Suppressor macrophage (primary cell): ENCODE measurements at regions not wholly inside any gene's neighbourhood (a gene's known extent, or its start where the extent isn't known, plus 50 kb on each side); places are given as distances from the start of the nearest gene placed in this dataset.
"Not testable (repeated sequence)": the region's sequence is repeated elsewhere in the genome, so short reads cannot be mapped to it uniquely, and the experiment has no call there.

Experiments
- DNase-seq, 4 experiments: peaks; one replicate each; pipeline ENCODE4 v3.0.0-alpha.2; 2020 to 2022

DNA sequence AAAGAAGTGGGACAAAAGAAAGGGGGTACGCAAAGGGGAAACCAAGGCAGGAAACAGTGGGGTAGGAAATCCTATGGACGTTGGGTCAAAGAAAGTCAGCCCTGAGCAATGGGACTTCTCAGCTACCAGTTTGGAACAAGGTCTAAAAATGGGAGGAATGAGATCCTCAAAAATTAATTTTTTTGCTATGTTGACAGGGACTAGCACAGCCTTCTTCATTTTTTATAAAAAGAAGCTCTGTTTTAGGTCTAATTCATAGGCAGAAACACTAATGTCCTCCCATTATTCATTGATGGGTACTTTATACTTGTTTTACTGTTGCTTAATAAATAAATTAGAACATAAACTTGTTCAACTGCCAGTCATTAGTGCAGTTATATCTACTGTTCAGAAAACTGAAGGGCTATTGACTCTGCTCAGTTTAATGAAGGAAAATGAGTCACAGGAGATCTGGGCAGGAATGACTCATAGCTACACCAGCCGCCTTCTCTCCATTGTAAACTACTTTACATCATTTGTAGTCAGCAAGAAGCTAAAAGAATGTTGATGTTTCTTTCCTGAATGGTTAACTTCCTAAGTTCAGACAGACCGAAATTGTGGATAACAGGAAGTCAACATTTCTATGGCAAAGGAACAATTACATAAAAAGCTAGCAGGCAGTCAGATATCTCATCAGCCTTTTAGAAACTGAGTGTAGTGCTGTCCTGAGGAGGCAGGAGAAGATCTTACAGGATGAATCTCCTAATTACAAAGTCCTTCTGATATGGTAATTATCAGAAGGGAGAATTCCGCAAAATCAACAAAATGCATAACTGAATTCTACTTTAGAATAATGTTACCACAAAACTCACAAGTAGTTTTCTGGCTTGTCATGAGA, 356.4 kb upstream of the PKN2 start:
- DNase-seq, result peak in 2 of 4 experiments; percentile 14 to 33

DNA sequence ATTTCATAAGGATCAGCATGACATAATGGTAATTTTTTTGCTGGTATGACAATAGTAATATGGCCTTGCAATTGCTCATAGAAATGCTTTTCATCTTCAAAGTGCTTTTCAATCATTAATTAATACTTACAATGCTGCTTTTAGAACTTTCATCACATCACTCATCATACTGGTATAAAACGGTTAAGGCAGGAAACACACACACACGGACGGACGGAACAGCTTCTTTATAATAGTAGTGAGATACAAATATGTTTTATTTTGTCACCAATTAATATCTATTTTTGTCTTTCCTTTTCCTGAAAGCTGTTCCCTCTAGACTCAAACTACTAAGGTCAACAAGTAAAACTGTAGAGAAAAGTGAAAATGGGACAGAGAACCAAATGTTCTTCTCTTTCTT, 353.9 kb upstream of the PKN2 start:
- no peak for DNase-seq

DNA sequence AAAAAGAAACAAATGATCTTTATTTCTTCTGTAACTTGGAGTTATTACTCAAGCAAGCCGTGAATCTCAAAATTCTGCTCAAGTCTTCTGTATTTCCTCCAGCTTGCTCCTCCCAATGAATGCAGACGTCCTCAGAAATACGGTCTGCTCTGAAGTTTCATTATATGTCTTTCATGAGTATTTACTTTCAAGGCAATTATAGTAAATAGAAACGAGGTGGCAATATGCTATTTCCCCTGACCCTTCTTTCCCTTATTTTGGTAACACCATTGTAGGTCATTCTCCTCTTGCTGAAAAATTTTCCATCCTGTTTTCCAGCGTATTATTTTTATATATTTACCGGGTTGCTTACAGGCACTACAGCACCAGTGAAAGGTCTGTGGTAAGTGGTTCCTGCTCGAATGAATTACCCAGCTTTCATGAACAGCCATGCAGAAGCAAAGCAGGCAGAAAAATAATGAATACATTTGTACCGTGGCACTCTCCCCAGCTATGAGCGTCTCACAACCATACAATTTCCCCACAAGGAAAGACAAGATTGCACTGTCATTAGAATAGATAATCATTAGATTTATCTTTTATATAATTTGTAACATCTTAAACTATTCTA, 350.9 kb upstream of the PKN2 start:
- DNase-seq, result no peak

DNA sequence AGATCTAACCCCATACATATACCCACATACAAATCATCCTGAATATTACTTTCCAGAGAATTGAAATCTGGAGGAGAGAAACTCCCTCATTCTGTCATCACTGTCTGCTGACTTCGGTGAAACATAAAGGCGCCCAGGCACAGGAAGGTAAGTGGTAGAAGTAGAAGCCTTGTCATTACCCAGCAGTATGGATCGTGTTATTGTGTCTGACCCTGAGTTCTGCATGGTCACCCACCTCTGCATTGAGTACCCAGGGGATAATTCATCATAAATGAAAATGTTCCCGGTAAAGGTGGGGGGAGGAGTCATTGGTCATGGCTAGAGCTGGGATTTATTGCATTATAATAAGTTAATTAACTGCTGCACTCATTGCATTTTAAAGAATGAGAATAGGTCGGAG, 342.6 kb upstream of the PKN2 start:
- DNase-seq, result no peak

DNA sequence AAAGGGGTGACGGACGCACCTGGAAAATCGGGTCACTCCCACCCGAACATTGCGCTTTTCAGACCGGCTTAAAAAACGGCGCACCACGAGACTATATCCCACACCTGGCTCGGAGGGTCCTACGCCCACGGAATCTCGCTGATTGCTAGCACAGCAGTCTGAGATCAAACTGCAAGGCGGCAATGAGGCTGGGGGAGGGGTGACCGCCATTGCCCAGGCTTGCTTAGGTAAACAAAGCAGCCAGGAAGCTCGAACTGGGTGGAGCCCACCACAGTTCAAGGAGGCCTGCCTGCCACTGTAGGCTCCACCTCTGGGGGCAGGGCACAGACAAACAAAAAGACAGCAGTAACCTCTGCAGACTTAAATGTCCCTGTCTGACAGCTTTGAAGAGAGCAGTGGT, 342.0 kb upstream of the PKN2 start:
- not testable (repeated sequence) for DNase-seq

DNA sequence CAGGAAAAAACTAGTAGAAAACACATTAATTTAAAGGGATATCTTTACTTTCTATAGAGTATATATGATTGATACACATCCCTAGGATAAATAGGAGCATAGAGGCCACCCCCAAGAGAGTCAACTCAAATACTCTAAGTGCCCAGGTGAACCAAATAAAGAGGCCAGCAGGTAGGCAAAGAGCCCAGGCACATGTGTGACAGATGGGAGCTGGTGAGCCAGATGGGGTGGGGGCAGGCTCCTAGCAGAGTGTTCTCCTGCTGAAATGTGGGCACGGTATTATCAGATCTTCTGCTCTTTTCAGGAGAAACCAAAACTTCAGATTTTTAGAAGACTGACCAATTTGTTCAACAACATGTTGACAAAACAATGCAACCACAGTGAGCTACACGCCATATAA, 333.4 kb upstream of the PKN2 start:
- no peak for DNase-seq

DNA sequence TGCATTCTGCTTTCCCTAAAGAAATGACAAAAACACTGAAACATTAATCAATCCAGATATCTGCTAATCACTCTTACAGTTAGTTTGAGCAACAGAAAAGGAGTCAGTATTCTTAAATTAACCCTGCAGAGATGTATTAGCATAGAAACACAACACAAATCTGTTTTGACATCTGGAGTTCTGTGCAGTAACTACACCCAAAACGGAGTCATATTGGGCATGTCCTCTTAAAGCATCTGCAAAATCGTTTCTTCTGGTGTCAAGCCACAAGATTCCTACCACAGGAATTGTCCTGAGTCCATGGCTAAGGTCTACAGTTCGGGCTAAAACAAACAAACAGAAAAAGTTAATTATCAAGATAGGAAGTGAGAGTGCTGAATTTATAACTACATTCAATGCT, 332.1 kb upstream of the PKN2 start:
- DNase-seq, result no peak

DNA sequence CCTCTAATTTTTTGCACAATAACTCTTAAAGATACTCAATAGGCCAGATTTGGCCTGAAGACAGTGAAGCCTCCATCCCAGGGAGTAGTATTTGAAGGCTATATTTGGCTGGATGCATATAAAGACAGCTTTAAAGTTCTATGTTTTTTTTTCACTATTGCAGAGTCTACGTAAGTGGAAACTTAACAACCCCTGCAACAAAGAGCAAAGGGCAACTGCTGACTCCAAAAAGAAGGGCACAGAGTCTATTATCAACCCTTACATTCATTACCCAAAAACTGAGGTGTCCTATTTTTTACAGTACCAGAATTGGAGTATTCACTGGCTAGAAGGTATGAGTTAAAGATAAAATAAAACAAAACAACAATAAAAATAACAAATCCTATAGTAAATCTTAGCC, 329.8 kb upstream of the PKN2 start:
- DNase-seq, result no peak

DNA sequence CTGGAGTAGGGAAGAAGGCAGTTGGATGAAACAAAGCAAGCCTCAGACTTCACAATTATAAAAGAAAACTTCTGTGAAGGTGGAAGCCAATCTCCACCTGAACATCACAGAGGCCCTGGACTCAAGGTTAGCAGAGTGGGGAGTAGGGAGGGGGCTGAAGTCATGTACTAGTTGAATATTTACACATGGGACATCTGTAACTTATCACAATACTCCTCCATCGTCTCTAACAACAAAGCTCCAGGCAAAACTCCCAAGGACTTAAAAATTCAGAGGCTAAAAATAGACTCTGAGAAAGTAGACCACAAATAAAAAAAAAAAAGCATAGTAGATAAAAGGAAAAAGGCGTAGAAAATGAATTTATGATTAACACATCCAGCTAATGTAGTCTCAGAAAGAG, 326.3 kb upstream of the PKN2 start:
- no peak for DNase-seq

DNA sequence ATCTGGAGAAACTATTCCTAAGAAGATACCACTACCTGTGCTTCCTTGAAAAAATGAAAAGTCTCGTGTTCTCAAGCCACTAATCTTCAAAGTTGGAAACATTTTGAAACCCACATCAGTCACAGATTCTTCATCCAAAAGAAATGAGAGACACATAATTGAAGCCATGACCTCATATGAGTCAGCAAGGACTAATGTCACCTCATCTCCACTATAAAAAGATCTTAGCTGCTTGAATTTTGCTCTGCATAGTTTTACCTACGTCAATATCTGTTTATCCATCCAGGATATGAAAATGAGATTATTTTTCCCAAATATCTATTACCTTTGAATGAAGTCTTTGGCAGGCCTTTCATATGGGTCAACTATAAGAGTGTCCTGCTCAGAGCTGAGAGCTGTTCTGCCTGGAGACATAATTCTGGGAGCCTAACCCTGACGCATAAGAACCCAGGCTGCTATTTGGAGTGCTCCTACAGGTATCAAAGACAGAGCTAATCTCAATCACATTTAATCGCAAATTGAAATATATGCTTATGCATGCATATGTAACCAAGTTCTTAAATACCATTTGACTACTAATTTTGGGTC, 312.5 kb upstream of the PKN2 start:
- no peak for DNase-seq

DNA sequence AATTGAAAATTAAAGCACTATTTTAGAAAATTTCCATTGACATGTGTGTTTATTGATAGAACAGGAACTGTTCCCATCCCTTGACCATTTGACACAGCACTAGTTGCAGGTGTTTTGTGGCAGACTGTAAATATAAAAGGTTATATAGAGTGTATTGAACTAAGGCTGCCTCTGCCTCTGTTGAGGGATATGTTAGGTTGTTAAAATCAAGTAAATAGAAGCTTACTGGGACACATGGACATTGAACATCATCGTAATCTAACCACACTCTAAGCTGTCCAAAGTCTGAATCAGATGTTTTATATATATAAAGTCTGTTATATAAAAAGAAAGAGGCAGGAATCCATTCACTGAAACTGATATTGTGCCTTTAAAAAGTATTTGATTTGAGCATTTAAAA, 308.1 kb upstream of the PKN2 start:
- DNase-seq, result no peak

DNA sequence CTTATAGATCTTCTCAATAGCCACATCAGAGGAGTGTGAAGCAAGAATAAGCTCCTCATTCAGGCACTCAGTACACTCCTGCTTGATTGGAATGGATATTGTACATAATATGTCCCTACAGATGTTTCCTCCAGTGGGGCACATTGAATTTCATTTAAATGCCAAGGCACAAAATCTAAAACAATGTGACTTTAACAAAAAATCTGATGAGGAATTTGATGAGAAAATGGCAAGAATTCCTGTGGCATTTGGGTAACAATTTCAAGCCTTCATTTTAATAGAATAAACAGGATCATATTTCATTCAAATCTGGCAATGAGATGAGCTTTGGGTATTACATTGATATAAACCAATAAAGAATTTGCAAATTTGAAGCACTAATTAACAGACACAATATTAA, 307.7 kb upstream of the PKN2 start:
- no peak for DNase-seq

DNA sequence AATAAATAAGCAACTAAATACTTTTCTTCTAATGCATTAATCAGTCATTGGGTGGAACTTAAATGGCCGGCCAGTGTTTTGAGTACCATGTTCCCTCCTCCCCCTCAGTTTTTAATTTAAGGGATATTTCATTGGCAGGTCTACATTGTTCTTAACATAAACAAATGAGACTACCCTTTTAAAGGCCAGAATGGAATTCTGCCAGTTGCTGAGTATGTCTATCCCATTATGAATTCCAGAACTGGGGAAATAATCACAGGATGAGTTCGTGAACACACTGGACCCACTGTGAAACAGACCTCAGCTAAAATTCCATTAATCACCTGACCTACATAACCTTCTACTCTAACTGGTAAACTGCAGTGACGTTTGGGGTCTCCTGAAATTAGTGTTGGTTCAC, 305.5 kb upstream of the PKN2 start:
- no peak for DNase-seq

DNA sequence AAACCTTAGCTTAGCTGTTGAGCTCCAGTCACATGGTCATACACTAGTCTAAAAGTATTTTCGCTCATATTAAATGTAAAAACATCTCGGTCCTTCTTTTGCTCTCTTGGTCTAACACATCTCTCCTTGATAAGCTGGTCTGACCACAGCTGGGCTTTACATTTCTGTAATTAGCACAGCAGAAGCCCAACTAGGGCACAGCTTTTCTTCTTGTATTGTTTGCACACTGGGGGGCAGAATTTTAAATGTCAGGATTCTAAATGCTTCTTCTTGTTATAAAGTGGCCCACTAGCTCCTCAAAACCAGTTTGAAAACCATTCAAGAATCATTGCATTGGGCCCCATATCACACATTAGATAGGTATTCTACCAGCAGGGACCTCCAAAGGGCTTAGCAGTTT, 289.1 kb upstream of the PKN2 start:
- DNase-seq, result no peak

DNA sequence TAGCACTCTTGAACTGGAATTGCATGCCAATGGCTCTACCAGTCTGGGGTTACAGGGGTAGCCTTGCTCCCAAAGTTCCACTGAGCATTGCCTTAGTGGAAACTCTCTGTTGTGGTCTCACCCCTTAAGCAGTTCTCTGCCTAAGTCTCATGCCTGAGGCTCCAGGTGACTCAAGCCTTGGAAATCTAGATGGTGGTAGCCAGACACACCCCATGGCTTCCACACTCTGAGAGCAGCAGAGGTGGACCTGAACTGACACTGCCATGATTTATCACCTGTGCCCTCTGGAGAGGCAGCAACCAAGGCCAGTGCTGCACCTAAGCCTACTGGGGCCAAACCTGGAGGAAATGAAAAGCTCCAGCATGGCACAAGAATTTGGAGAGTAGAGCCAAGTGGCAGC, 285.7 kb upstream of the PKN2 start:
- no peak for DNase-seq

DNA sequence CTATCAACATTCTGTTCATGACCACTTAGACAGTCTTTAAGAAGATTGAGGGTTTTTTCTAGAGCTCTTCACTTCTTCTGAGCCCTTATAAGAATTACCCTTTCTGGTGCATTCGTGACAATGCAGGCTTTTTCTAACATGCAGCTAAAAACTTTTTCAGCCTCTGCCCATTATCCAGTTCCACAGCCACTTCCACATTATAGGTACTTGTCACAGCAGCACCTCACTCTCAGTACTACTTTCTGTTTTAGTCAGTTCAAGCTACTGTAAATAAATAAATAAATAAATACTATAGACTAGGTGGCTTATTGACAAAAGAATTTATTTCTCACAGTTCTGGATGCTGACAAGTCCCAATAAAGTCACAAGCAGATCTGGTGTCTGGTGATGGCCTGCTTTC, 284.4 kb upstream of the PKN2 start:
- DNase-seq, result no peak

DNA sequence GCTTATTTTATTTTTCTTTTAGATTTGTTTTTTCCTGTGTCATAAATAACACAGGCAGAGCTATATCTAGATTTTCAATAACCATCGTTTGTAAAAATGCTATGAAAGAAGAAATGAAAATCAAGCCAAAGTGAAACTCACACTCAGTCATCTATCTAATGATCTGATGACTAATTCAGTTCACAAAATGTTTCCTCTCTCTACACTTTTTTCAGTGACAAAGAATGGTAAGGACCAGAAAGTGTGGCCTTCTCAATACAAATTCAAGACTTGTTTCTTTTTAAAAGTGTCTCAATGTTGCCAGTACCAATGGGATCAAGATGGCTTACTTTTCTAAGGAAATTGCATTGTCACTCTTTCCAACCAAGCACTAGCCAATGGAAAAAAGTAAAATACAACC, 282.8 kb upstream of the PKN2 start:
- DNase-seq, result no peak

DNA sequence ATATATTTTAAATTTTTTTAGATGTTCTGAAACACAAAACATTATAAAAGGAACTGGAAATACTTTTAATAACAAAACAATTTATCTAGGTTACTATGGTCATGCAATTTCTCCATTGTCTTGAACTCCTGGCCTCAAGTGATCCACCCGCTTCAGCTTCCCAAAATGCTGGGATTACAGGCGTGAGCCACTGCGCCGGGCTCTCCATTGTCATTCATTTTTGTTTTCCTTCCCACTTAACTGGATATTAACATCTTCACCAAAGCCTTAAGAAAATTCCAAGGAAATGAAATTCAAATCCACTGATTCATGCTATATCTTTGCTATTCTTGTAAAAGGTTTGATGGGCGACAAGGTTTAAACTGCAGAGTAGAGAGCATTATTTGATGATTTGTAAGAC, 279.5 kb upstream of the PKN2 start:
- DNase-seq, result no peak

DNA sequence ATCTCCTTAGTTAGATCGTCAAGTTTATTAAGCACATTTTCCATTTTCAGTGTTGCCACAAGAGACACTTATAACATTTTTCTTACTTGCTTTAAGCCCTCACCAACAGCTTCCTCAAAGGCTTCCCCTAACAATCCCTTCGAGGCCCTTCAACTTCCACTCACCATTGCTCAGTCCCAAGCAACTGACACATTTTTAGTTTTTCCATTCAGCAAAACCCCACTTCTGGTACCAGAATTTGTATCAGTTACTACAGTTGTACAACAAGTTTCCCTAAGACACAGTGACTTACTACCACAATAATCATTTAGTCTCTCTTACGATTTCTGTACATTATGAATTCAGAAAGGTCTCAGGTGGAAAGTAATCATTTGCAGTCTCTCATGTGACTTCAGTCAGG, 276.8 kb upstream of the PKN2 start:
- no peak for DNase-seq

DNA sequence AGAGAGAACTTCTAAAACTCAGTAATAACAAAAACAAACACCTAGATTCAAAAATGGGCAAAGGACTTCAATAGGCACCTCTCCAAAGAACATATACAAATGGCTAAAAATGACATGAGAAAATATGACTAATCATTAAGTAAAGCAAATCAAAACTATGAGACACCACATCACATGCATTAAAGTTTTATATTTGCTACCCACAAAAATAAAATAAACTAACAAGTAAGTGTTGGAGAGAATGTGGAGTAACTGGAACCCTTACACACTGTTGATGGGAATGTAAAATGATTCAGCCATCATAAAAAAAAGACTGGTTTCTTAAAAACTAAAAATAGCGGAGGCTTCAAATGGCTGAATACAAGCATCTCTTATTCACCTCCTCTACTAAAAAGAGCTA, 262.1 kb upstream of the PKN2 start:
- DNase-seq, result no peak

DNA sequence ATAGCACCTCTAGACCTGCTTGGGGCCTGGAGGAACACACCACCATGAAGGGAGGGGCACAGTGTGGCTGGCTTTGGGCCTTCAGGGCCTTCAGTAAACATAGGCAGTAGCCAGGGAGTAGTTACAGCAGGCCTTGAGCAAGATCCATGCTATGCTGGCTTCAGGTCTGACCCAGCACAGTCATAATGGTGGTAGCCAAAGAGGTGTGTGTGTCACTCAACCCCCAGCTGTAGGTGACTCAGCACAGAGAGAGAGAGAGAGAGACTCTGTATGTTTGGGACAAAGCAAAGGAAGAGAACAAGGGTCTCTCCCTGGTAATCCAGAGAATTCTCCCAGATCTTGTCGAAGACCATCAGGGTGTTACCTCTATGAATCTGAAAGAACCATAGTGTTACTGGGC, 250.5 kb upstream of the PKN2 start:
- DNase-seq, result no peak

DNA sequence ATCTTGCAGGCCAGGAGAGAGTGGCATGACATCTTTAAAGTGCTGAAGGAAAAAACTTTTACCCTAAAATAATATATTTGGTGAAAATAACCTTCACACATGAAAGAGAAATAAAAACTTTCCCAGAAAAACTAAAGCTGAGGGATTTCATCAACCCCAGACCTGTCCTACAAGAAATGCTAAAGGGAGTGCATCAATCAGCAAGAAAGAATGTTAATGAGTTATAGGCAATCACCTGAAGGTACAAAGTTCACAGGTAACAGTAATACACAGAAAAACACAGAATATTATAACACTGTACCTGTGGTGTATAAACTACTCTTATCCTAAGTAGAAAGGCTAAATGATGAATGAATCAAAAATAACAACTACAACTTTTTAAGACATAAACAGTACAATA, 249.2 kb upstream of the PKN2 start:
- DNase-seq, result no peak

DNA sequence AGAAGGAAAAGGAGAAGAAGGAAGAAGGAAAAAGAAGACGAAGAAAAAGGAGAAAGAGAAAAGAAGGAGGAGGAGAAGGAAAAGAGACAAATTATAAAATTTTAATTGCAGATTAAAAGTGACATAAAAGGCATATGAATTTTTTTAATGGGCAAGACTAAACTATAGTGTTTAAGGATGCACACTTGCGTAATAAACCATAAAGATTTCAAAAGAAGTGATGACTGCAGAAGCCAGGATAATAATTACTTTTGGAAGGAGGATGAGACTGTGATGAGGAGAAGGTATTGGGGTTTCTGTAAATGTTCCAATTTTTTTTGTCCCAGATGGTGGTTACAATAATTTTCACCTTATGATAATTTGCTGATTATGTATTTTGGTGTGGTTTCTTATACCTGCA, 243.1 kb upstream of the PKN2 start:
- DNase-seq, result peak in 2 of 4 experiments; percentile 7 to 18

DNA sequence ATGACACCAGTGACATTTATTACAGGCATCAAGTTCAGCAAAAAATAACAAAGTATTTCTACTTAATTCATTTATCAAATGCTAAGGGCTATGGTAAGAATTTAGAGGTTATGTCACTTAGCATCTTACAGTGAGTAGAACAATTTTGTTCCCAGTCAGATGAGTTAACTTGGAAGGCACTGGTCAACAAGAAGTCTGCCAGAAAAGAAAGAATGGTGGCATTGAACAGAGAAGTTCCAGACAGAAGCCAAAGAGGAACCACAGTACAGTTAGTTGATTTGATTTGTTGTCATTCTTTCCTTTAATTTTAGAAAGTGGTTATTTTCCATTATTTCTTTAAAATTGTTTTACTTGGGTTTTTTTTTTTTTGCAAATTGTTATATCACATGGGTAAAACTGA, 232.2 kb upstream of the PKN2 start:
- no peak for DNase-seq
